CD4-positive, alpha-beta memory T cell (primary cell): ENCODE measurements at regions not wholly inside any gene's neighbourhood (a gene's known extent, or its start where the extent isn't known, plus 50 kb on each side); places are given as distances from the start of the nearest gene placed in this dataset.

Experiments used
- CTCF ChIA-PET: fragments of 350-600 bp; sonication (Branson Sonifier 250); formaldehyde crosslinking; loops from one replicate; lab custom pipeline; 2021; ENCODE audit warnings: inconsistent platforms; ENCODE audit not compliant: partially characterized antibody; lab: Charles Lee
- POLR2A ChIA-PET: fragments of 350-600 bp; sonication (Branson Sonifier 250); formaldehyde crosslinking; loops from one replicate; lab custom pipeline; 2021; ENCODE audit not compliant: partially characterized antibody; lab: Charles Lee
- DNase-seq, 5 donors: peaks; one replicate each; pipeline versions ENCODE4 v3.0.0 to v3.0.0-alpha.2; 2020 to 2022; ENCODE audit warnings: mixed read lengths in 1 of 5
- H3K27ac ChIP-seq: one replicate; pipeline ENCODE4 v1.7.0; 2013; ENCODE audit warnings: low read depth, low read length
- H3K27me3 ChIP-seq: 2 replicates; pipeline ENCODE4 v1.7.0; 2013; ENCODE audit warnings: mild to moderate bottlenecking, low read length, moderate library complexity; ENCODE audit not compliant: insufficient read depth
- H3K36me3 ChIP-seq: 2 replicates; pipeline ENCODE4 v1.7.0; 2013; ENCODE audit warnings: mild to moderate bottlenecking, low read length, moderate library complexity; ENCODE audit not compliant: insufficient read depth
- H3K4me1 ChIP-seq: 2 replicates; pipeline ENCODE4 v1.7.0; 2013; ENCODE audit warnings: mild to moderate bottlenecking, low read length, moderate library complexity; ENCODE audit not compliant: insufficient read depth
- H3K4me3 ChIP-seq, 2 donors: one replicate each; pipeline ENCODE4 v1.7.0; 2013; ENCODE audit warnings: low read length in 2 of 2, mild to moderate bottlenecking in 1 of 2
- H3K9me3 ChIP-seq, 2 donors: one replicate each; pipeline ENCODE4 v1.7.0; 2013; ENCODE audit warnings: low read length in 2 of 2, control low read depth in 1 of 2; ENCODE audit not compliant: control insufficient read depth in 1 of 2
- H3K27ac Mint-ChIP-seq, 7 donors: one replicate each; pipeline ENCODE4 v1.8.0; 2020 to 2021; ENCODE audit warnings: mixed read lengths in 7 of 7, mild to moderate bottlenecking in 6 of 7, inconsistent platforms in 3 of 7, moderate library complexity in 3 of 7
- H3K27me3 Mint-ChIP-seq, 2 donors: one replicate each; pipeline ENCODE4 v1.8.0; 2020 to 2021; ENCODE audit warnings: mixed read lengths in 2 of 2
- H3K36me3 Mint-ChIP-seq, 2 donors: one replicate each; pipeline ENCODE4 v1.8.0; 2020 to 2021; ENCODE audit warnings: mixed read lengths in 2 of 2, inconsistent platforms in 1 of 2, mild to moderate bottlenecking in 1 of 2
- H3K4me1 Mint-ChIP-seq, 4 donors: one replicate each; pipeline ENCODE4 v1.8.0; 2020 to 2021; ENCODE audit warnings: mixed read lengths in 4 of 4, mild to moderate bottlenecking in 1 of 4
- H3K4me3 Mint-ChIP-seq, 8 donors: one replicate each; pipeline ENCODE4 v1.8.0; 2020 to 2021; ENCODE audit warnings: mixed read lengths in 8 of 8, mild to moderate bottlenecking in 7 of 8, moderate library complexity in 6 of 8, inconsistent platforms in 3 of 8
- H3K9me3 Mint-ChIP-seq, 8 donors: one replicate each; pipeline ENCODE4 v1.8.0; 2020 to 2021; ENCODE audit warnings: mixed read lengths in 8 of 8, mild to moderate bottlenecking in 5 of 8, inconsistent platforms in 3 of 8, moderate library complexity in 1 of 8
- intact Hi-C: fragments of 100-400 bp; cut with micrococcal nuclease; formaldehyde crosslinking; loops from one replicate; pipeline ENCODE4 v1.15.1; 2023

DNA sequence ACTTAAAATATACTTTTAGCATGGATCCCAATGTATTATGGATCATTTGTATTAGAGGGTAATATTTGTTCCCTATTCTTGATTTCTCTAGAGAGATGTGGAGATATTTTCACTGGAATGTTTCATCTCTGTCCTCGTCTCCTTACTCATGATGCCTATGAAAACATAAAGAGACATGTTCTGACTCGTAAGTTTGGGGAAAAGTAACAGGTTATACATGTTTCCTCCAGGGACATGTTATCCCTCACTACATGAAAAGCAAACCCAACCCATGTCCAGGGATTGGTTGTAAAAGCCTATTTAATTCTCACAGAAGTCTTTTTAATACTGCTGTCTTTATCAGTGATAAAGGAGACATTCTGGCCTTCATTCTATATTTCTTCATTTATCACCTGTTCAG is 621.4 kb downstream of the GABRG1 start:
- intact Hi-C loops = no loop called here
- H3K27ac Mint-ChIP-seq = no peak overlapping the region

DNA sequence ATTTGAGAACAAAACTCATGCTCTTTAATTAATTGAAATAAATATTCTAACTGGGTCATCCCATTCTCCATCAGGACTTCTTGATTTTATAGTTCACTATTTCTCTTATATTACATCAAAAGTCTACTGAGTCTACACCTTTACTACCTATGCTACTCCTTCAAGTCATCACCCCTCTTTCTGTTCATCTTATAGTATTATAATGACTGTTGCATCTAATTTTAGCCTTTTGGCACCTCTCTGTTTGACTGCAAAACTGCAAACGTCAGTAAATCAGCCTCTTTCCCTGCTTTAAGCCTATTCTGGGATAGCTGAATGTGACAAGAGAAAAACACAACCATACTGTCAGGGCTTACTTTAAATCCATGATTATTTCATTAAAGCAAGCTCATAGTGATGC is 639.1 kb downstream of the GABRG1 start:
- no peak overlapping the region for H3K27ac ChIP-seq
- no peaks in the 10 kb centered on the region for H3K27me3 ChIP-seq
- no peak overlapping the region for H3K4me3 ChIP-seq
- no peak overlapping the region for H3K4me3 Mint-ChIP-seq
- no peaks in the 10 kb centered on the region for H3K4me1 ChIP-seq
- H3K27me3 Mint-ChIP-seq = no peaks in the 10 kb centered on the region
- H3K9me3 Mint-ChIP-seq = peaks cover 0 to 8% (median under 1%) of the 10 kb centered on the region in 8 donors
- intact Hi-C loops = no loop called here
- H3K9me3 ChIP-seq = no peaks in the 10 kb centered on the region
- H3K4me1 Mint-ChIP-seq = no peaks in the 10 kb centered on the region
- DNase-seq = no peak
- no peak overlapping the region for H3K27ac Mint-ChIP-seq
- H3K36me3 ChIP-seq = no peaks in the 10 kb centered on the region
- H3K36me3 Mint-ChIP-seq = no peaks in the 10 kb centered on the region
- ChIA-PET POLR2A (no interaction called here), CTCF (no interaction called here)

More for the DNA sequence above, 621.4 kb downstream of the GABRG1 start:
- no peaks in the 10 kb centered on the region for H3K36me3 Mint-ChIP-seq
- Histone ChIP-seq H3K27ac (no peak overlapping the region), H3K27me3 (no peaks in the 10 kb centered on the region), H3K4me3 (no peak overlapping the region), H3K9me3 (no peaks in the 10 kb centered on the region), H3K36me3 (no peaks in the 10 kb centered on the region), H3K4me1 (no peaks in the 10 kb centered on the region)
- no peak overlapping the region for H3K4me3 Mint-ChIP-seq
- H3K9me3 Mint-ChIP-seq = peaks cover 0 to 11% (median 3%) of the 10 kb centered on the region in 8 donors
- POLR2A ChIA-PET = no interaction called here
- no peaks in the 10 kb centered on the region for H3K27me3 Mint-ChIP-seq
- CTCF ChIA-PET = no interaction called here
- no peaks in the 10 kb centered on the region for H3K4me1 Mint-ChIP-seq
- DNase-seq = no peak

DNA sequence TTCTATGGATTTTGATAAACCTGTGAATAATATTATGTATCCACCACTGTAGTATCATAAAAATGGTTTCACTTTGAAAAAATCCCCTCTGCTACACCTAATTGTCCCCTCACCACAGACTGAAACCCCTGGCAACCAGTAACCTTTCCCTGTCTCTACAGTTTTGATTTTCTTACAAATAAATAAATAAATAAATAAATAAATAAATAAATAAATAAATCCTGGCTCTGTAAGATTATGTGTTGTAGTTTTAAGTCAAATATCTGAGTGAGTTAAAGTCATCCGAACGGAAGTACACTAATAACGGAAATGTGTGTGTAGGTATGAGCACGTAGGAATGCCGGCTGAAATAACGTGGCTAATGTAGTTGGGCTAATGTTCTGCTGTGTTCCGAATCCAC is 641.5 kb downstream of the GABRG1 start:
- DNase-seq = no peak
- Histone ChIP-seq H3K27me3 (no peaks in the 10 kb centered on the region), H3K4me1 (no peaks in the 10 kb centered on the region), H3K27ac (no peak overlapping the region), H3K36me3 (no peaks in the 10 kb centered on the region), H3K4me3 (no peak overlapping the region), H3K9me3 (no peaks in the 10 kb centered on the region)
- no peak overlapping the region for H3K4me3 Mint-ChIP-seq
- ChIA-PET CTCF (no interaction called here), POLR2A (no interaction called here)
- H3K27ac Mint-ChIP-seq = no peak overlapping the region
- intact Hi-C loops = no loop called here
- peaks cover 0 to 8% (median 1%) of the 10 kb centered on the region in 8 donors for H3K9me3 Mint-ChIP-seq
- H3K4me1 Mint-ChIP-seq = no peaks in the 10 kb centered on the region
- H3K27me3 Mint-ChIP-seq = no peaks in the 10 kb centered on the region
- no peaks in the 10 kb centered on the region for H3K36me3 Mint-ChIP-seq

DNA sequence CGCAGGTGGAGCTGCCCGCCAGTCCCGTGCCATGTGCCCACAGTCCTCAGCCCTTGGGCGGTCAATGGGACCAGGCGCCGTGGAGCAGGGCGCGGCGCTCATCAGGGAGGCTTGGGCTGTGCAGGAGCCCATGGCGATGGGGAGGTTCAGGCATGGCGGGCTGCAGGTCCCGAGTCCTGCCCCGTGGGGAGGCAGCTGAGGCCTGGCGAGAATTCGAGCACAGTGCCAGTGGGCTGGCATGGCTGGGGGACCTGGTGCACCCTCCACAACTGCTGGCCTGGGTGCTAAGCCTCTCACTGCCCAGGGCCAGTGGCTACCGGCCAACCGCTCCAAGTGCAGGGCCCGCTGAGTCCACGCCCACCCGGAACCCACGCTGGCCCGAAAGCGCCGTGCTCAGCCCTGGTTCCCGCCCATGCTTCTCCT is 646.5 kb downstream of the GABRG1 start:
- DNase-seq = no peak

DNA sequence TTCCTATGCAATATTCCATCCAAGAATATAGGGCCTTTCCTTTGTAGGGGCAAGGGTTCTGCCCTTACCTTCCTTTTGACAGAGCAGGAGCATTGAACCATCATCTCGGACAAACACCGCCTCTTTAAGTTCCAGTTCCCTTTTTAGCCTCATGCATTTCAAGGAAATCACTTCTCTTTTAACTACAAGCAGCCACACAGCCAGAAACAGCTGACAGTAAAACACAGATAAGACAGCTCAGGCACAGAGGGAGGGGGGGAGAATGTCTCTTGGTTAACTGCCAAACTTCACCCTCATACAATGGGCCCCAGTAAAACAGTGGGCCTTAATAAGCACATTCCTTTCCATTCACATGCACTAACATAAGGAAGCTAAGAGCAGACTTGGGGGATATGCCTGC is 648.3 kb downstream of the GABRG1 start:
- H3K36me3 Mint-ChIP-seq = no peaks in the 10 kb centered on the region
- H3K36me3 ChIP-seq = no peaks in the 10 kb centered on the region
- H3K27ac ChIP-seq = no peak overlapping the region
- ChIA-PET POLR2A (no interaction called here), CTCF (no interaction called here)
- no peaks in the 10 kb centered on the region for H3K4me1 ChIP-seq
- no peaks in the 10 kb centered on the region for H3K27me3 Mint-ChIP-seq
- H3K9me3 ChIP-seq = no peaks in the 10 kb centered on the region
- no peak overlapping the region for H3K4me3 ChIP-seq
- H3K27me3 ChIP-seq = no peaks in the 10 kb centered on the region
- no peaks in the 10 kb centered on the region for H3K4me1 Mint-ChIP-seq
- intact Hi-C loops = no loop called here
- peaks cover 0 to 26% (median 15%) of the 10 kb centered on the region in 8 donors for H3K9me3 Mint-ChIP-seq
- H3K4me3 Mint-ChIP-seq = no peak overlapping the region
- H3K27ac Mint-ChIP-seq = peak overlapping the region in 1 of 7 donors; percentile 24
- no peak for DNase-seq

More for the DNA sequence above, 646.5 kb downstream of the GABRG1 start:
- intact Hi-C loops = no loop called here
- Mint-ChIP-seq H3K4me3 (no peak overlapping the region), H3K9me3 (peaks cover 0 to 23% (median 12%) of the 10 kb centered on the region in 8 donors), H3K36me3 (no peaks in the 10 kb centered on the region), H3K27me3 (no peaks in the 10 kb centered on the region), H3K4me1 (no peaks in the 10 kb centered on the region), H3K27ac (no peak overlapping the region)
- CTCF ChIA-PET = no interaction called here
- Histone ChIP-seq H3K4me1 (no peaks in the 10 kb centered on the region), H3K4me3 (no peak overlapping the region), H3K9me3 (no peaks in the 10 kb centered on the region), H3K27ac (no peak overlapping the region), H3K27me3 (no peaks in the 10 kb centered on the region), H3K36me3 (no peaks in the 10 kb centered on the region)
- POLR2A ChIA-PET = no interaction called here

DNA sequence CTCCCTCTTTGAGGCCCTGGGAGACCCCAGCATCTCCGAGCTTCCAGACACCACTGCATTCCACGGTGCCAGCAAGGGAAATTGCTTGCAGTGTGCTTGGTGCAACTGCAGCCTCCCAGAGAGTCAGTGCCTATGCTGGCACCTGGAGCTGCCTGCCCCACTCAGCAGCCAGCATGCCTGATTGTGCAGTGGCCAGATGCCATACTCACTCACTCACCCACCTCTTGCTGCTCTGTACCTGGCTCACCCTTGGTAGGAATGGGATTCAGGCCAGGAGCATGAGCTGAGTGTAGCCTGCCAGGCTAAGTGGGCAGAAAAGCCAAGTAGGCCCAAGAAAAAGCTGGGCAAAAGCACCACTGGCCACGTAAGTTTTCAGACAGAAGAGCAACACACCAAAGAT is 651.4 kb downstream of the GABRG1 start:
- Histone ChIP-seq H3K9me3 (no peaks in the 10 kb centered on the region), H3K27ac (no peak overlapping the region), H3K4me1 (no peaks in the 10 kb centered on the region), H3K36me3 (no peaks in the 10 kb centered on the region), H3K27me3 (no peaks in the 10 kb centered on the region), H3K4me3 (no peak overlapping the region)
- no peak overlapping the region for H3K27ac Mint-ChIP-seq
- intact Hi-C loops = no loop called here
- H3K27me3 Mint-ChIP-seq = no peaks in the 10 kb centered on the region
- no peak for DNase-seq
- peaks cover 0 to 27% (median 15%) of the 10 kb centered on the region in 8 donors for H3K9me3 Mint-ChIP-seq
- no peak overlapping the region for H3K4me3 Mint-ChIP-seq
- H3K36me3 Mint-ChIP-seq = no peaks in the 10 kb centered on the region
- no peaks in the 10 kb centered on the region for H3K4me1 Mint-ChIP-seq
- POLR2A ChIA-PET = interaction anchor here (0.6 kb wide), 1 partner anchor 20 kb away, joined by 3 read pairs; no protein-coding TSS in a partner anchor
- CTCF ChIA-PET = no interaction called here

DNA sequence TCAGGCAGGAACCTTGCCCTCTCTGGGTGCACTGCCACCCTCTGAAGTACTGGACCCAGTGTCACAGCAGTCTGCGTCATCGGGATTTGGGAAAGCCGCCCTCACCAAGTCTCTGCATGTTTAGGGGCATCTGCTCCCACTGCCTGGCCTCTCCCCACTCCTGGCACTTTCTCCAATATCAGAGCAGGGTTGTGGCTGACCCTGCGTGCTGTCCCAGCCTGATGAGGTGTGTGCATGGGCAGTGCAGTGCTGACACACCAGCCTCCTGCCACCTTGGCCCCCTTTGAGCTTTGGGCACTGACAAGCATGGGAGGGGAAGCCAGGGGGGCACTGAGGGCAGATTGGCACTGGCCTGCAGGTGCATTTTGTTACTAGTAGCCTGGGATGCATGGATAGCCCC is 652.5 kb downstream of the GABRG1 start:
- no peak overlapping the region for H3K27ac Mint-ChIP-seq
- POLR2A ChIA-PET = no interaction called here

DNA sequence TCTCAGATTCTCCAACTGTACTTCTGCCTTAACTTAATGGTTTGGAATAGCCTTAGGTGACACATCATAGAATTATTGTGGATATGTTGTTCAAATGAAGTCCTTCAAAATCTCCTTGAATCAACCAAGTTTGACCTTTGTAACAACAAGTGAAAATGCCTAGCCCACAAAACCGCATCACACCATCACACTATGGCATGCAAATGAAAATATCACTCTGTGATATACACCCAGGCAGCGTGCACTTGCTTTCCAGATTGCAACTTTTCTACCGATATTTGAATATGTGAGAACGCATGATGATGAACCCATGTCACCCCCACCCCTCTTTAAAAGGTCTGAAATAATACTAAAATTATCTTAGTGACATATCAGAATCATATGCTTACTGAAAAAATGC is 656.7 kb downstream of the GABRG1 start:
- H3K36me3 Mint-ChIP-seq = no peaks in the 10 kb centered on the region
- H3K27ac ChIP-seq = no peak overlapping the region
- ChIA-PET CTCF (no interaction called here), POLR2A (no interaction called here)
- no peak for DNase-seq
- H3K27ac Mint-ChIP-seq = no peak overlapping the region
- no peaks in the 10 kb centered on the region for H3K4me1 ChIP-seq
- intact Hi-C loops = no loop called here
- no peak overlapping the region for H3K4me3 ChIP-seq
- no peaks in the 10 kb centered on the region for H3K36me3 ChIP-seq
- no peaks in the 10 kb centered on the region for H3K4me1 Mint-ChIP-seq
- no peaks in the 10 kb centered on the region for H3K27me3 ChIP-seq
- H3K9me3 ChIP-seq = peaks cover 0 to 3% of the 10 kb centered on the region in 2 donors
- no peak overlapping the region for H3K4me3 Mint-ChIP-seq
- no peaks in the 10 kb centered on the region for H3K27me3 Mint-ChIP-seq
- H3K9me3 Mint-ChIP-seq = peaks cover 0 to 13% (median 5%) of the 10 kb centered on the region in 8 donors

More for the DNA sequence above, 652.5 kb downstream of the GABRG1 start:
- H3K9me3 Mint-ChIP-seq = peaks cover 0 to 24% (median 13%) of the 10 kb centered on the region in 8 donors
- H3K4me3 Mint-ChIP-seq = no peak overlapping the region
- Histone ChIP-seq H3K4me1 (no peaks in the 10 kb centered on the region), H3K9me3 (peaks cover 0 to 3% of the 10 kb centered on the region in 2 donors), H3K4me3 (no peak overlapping the region), H3K36me3 (no peaks in the 10 kb centered on the region), H3K27me3 (no peaks in the 10 kb centered on the region), H3K27ac (no peak overlapping the region)
- H3K36me3 Mint-ChIP-seq = no peaks in the 10 kb centered on the region
- H3K27me3 Mint-ChIP-seq = no peaks in the 10 kb centered on the region
- intact Hi-C loops = no loop called here
- H3K4me1 Mint-ChIP-seq = no peaks in the 10 kb centered on the region
- CTCF ChIA-PET = no interaction called here
- no peak for DNase-seq
